ENCODE measurements at regions not wholly inside any gene's neighbourhood (a gene's known extent, or its start where the extent isn't known, plus 50 kb on each side); places are given as distances from the start of the nearest gene placed in this dataset.

DNA sequence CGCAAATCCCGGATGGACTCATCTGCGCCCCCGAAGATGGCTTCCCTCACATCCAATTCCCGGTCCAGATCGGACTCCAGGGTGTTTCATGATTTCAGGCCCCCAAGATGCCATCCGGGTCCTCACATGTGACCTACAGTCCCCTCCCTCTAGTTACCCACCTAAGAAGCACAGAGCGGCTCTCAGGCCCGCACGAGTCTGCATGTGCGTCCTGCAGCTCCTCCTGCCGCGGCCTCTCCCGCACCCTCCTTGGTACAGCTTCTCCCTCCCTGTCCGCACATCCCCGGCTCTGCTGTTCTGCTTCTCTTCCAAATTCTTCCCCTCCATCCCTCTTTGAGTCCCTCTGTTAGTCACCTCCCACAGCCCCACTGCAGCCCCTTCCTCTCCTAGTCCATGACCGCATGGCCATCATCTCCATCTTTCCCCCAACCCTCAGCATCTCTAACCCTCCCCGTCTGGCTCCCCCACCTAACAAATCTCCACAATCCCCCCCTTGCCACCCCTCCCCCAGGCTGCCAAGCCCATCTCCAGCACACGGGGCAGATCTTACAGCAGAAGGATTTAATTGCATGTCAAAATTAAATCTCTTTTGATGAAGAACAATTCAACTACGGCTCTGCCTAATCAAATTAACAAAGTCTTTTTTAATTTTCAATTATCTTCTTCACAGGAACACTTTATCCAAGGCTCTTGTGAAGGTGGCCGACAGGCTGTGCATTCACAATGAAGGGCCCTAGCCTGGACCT lies 231.0 kb downstream of the RBFOX3 start:
- Histone ChIP-seq H3K27ac (no peak overlapping the region), H3K4me1 (no peaks in the 10 kb centered on the region), H3K27me3 (peaks cover 0 to 80% (median 17%) of the 10 kb centered on the region in 9 donors), H3K9me3 (no peaks in the 10 kb centered on the region), H3K36me3 (no peaks in the 10 kb centered on the region), H3K4me3 (no peak overlapping the region)
- ATAC-seq (no peak), DNase-seq (no peak)
- intact Hi-C loops (cut with DNase I): no loop called here
- TF ChIP-seq, protein P1, sequence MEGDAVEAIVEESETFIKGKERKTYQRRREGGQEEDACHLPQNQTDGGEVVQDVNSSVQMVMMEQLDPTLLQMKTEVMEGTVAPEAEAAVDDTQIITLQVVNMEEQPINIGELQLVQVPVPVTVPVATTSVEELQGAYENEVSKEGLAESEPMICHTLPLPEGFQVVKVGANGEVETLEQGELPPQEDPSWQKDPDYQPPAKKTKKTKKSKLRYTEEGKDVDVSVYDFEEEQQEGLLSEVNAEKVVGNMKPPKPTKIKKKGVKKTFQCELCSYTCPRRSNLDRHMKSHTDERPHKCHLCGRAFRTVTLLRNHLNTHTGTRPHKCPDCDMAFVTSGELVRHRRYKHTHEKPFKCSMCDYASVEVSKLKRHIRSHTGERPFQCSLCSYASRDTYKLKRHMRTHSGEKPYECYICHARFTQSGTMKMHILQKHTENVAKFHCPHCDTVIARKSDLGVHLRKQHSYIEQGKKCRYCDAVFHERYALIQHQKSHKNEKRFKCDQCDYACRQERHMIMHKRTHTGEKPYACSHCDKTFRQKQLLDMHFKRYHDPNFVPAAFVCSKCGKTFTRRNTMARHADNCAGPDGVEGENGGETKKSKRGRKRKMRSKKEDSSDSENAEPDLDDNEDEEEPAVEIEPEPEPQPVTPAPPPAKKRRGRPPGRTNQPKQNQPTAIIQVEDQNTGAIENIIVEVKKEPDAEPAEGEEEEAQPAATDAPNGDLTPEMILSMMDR (IDR thresholded peaks at IDR 0.05): no peak
- TF ChIP-seq POLR2A (IDR thresholded peaks at IDR 0.05): no peak
- 77 to 81% (median 77%) methylated on average over 21 of the region's 21 CpGs for WGBS, 4 donors

DNA sequence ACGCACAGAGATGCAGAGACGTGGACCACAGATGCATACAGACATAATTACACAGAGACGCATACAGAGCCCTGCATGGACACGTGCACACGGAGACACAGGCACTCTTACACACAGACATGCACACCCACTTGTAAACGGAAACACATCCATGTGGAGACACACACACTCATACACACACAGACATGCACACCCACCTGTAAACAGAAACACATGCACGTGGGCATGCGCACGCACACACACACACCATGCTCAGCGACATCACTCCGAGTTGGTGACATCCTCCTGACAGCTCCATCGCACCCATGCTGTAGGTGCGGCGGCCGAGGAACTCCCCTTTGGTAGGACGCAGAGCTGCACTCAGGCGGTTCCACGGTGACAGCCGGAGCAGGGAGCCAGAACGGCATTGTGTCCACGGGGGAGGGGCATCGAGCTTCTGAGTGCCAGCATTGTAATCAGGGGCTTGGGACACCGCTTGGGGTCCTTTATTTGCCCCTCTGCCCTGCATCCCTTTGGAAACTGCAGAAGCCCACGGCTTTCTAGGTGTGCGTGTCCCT lies 233.5 kb downstream of the RBFOX3 start:
- TF ChIP-seq, protein P1 (IDR thresholded peaks at IDR 0.05): no peak
- no peak for TF ChIP-seq POLR2A (IDR thresholded peaks at IDR 0.05)
- Histone ChIP-seq H3K4me3 (no peak overlapping the region), H3K4me1 (no peaks in the 10 kb centered on the region), H3K27ac (no peak overlapping the region), H3K9me3 (no peaks in the 10 kb centered on the region), H3K36me3 (no peaks in the 10 kb centered on the region), H3K27me3 (peaks cover 0 to 89% (median 18%) of the 10 kb centered on the region in 9 donors)
- intact Hi-C loops (cut with DNase I): no loop called here
- ATAC-seq (no peak), DNase-seq (no peak)
- 64 to 69% (median 67%) methylated on average over 18 to 25 of the region's 25 CpGs for WGBS, 4 donors

DNA sequence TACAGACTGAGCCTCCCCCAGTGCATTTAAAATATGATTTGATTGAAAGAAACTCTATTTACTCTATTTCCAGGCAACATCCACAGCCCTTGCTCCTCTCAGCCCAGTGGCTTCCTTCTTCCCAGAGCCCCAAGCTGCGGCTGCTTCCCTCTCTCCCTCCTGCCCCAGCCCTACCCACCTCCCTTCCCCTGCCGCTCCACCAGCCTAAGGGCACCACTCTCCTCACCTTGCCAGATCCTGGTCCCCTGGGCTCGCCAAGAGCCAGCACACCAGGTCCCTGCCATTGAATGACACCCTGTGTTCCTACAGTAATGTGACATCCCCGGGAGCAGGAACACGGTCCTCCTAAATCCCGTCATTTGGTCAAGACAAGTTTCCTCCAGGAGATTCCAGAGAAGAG lies 236.0 kb downstream of the RBFOX3 start:
- H3K4me1 ChIP-seq: no peaks in the 10 kb centered on the region
- ATAC-seq (no peak), DNase-seq (no peak)
- H3K27ac ChIP-seq: no peak overlapping the region
- no peak overlapping the region for H3K4me3 ChIP-seq
- no peaks in the 10 kb centered on the region for H3K9me3 ChIP-seq
- H3K36me3 ChIP-seq: no peaks in the 10 kb centered on the region
- H3K27me3 ChIP-seq: peaks cover 0 to 79% (median 18%) of the 10 kb centered on the region in 9 donors
- intact Hi-C loops (cut with DNase I): no loop called here
- TF ChIP-seq POLR2A (IDR thresholded peaks at IDR 0.05): no peak
- TF ChIP-seq, protein P1 (IDR thresholded peaks at IDR 0.05): no peak
- WGBS, 4 donors: 40 to 55% (median 50%) methylated on average over 6 of the region's 6 CpGs

DNA sequence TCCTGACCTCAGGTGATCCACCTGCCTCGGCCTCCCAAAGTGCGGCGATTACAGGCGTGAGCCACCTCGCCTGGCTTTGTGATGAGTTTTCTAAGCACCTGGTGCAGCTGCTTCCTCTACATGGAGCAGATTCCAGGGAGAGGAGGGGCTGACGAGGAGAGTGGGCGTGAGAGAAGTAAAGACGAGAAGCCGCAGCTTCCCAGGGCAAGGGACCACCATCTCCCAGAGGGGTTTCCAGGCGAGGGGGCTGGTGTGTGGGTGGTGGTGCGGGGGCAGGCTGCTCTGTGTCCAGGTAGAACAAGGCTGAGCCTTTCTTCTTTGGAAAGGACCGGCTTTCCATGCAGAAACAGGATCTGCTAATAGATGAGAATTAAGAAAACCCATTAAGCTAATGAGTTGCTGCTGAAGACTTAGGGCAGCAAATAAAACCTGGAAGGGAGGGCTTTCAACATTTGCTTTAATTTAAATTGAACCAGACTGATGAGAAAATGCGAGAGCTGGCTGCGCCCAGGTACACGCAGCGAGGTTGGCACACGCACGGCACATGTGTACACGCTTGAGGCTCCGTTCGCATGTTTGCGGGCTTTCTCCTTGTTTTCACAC lies 236.7 kb downstream of the RBFOX3 start:
- H3K36me3 ChIP-seq: no peaks in the 10 kb centered on the region
- no peak for DNase-seq
- peaks cover 0 to 76% (median 17%) of the 10 kb centered on the region in 9 donors for H3K27me3 ChIP-seq
- intact Hi-C loops (cut with DNase I): no loop called here
- no peaks in the 10 kb centered on the region for H3K4me1 ChIP-seq
- H3K9me3 ChIP-seq: no peaks in the 10 kb centered on the region
- H3K4me3 ChIP-seq: no peak overlapping the region
- 59 to 66% (median 65%) methylated on average over 22 of the region's 22 CpGs for WGBS, 4 donors
- ATAC-seq: no peak
- no peak overlapping the region for H3K27ac ChIP-seq
- TF ChIP-seq, protein P1 (IDR thresholded peaks at IDR 0.05): no peak
- TF ChIP-seq POLR2A (IDR thresholded peaks at IDR 0.05): no peak
